ENCODE measurements at regions not wholly inside any gene's neighbourhood (a gene's known extent, or its start where the extent isn't known, plus 50 kb on each side); places are given as distances from the start of the nearest gene placed in this dataset.

- no peak for TF ChIP-seq CTCF (conservative IDR thresholded peaks at IDR 0.05)
- TF ChIP-seq EZH2 (IDR thresholded peaks at IDR 0.05; ENCODE audit: low read depth): no peak
Measured at GRCh38 chr7:25889765-25890164, 262.2 kb upstream of the NFE2L3 start.
